Naive thymus-derived CD8-positive, alpha-beta T cell (primary cell): ENCODE measurements at regions not wholly inside any gene's neighbourhood (a gene's known extent, or its start where the extent isn't known, plus 50 kb on each side); places are given as distances from the start of the nearest gene placed in this dataset.

Source experiments
- ATAC-seq, 2 donors: fragments of 150-1000 bp; cut with Tn5 transposase in 1 of 2; sonication (Bioruptor Pico), chemical (Tn5 transposase) in 1 of 2; 1 replicate in 1 of 2; 2 replicates in 1 of 2; pipeline ENCODE4 v1.10.0; 2021; ENCODE audit warnings: mild to moderate bottlenecking in 2 of 2, moderate library complexity in 2 of 2
- POLR2A ChIA-PET: fragments of 350-600 bp; sonication (Branson Sonifier 250); formaldehyde crosslinking; loops from one replicate; lab custom pipeline; 2021; ENCODE audit warnings: antibody characterized with exemption; lab: Charles Lee
- DNase-seq, 10 donors: peaks; one replicate each; pipeline versions ENCODE4 v3.0.0 to v3.0.0-alpha.2; 2020 to 2022
- H3K27ac Mint-ChIP-seq, 10 donors: one replicate each; pipeline ENCODE4 v1.8.0; 2020 to 2022; ENCODE audit warnings: mild to moderate bottlenecking in 10 of 10, mixed read lengths in 10 of 10, moderate library complexity in 4 of 10, inconsistent platforms in 1 of 10
- H3K27me3 Mint-ChIP-seq, 5 donors: one replicate each; pipeline ENCODE4 v1.8.0; 2021 to 2022; ENCODE audit warnings: mixed read lengths in 5 of 5
- H3K36me3 Mint-ChIP-seq, 3 donors: one replicate each; pipeline ENCODE4 v1.8.0; 2020 to 2022; ENCODE audit warnings: mixed read lengths in 3 of 3, mild to moderate bottlenecking in 2 of 3, inconsistent platforms in 1 of 3
- H3K4me1 Mint-ChIP-seq, 4 donors: one replicate each; pipeline ENCODE4 v1.8.0; 2021 to 2022; ENCODE audit warnings: mixed read lengths in 4 of 4
- H3K4me3 Mint-ChIP-seq, 10 donors: one replicate each; pipeline ENCODE4 v1.8.0; 2020 to 2022; ENCODE audit warnings: mild to moderate bottlenecking in 10 of 10, mixed read lengths in 10 of 10, moderate library complexity in 6 of 10, inconsistent platforms in 1 of 10
- H3K9me3 Mint-ChIP-seq, 9 donors: one replicate each; pipeline ENCODE4 v1.8.0; 2020 to 2022; ENCODE audit warnings: mixed read lengths in 9 of 9, mild to moderate bottlenecking in 3 of 9, inconsistent platforms in 1 of 9, moderate library complexity in 1 of 9

DNA sequence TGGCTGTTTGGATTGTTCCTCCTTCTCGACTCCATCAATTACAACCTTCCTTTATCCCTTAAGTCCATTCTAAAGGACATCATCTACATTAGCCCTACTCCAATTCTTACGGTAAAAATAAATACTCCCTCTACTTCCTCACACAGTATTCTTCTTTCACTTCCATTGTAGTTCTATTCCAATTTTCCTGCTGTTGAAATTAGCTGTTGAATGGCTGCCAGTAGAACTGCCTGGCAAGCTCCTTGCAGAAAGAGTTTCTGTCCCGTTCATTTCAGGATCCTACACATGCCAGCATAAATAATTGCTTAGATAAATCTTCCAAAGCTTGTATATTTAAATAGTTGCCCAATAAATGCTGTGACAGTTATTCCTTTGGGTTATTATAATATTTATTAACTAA, 459.3 kb upstream of the TRIB2 start:
- POLR2A ChIA-PET = interaction anchor here (1.7 kb wide), 1 partner anchor 459 kb away, joined by 3 read pairs; the partner anchor contains the start of gene TRIB2
- no peaks in the 10 kb centered on the region for H3K36me3 Mint-ChIP-seq
- DNase-seq (no peak), ATAC-seq (no peak)
- peaks cover 3 to 8% (median 5%) of the 10 kb centered on the region in 4 donors for H3K4me1 Mint-ChIP-seq
- H3K27me3 Mint-ChIP-seq = peaks cover 0 to 2% (median 0%) of the 10 kb centered on the region in 5 donors
- H3K27ac Mint-ChIP-seq = no peak overlapping the region
- peaks cover 0 to 2% (median 0%) of the 10 kb centered on the region in 9 donors for H3K9me3 Mint-ChIP-seq
- no peak overlapping the region for H3K4me3 Mint-ChIP-seq

DNA sequence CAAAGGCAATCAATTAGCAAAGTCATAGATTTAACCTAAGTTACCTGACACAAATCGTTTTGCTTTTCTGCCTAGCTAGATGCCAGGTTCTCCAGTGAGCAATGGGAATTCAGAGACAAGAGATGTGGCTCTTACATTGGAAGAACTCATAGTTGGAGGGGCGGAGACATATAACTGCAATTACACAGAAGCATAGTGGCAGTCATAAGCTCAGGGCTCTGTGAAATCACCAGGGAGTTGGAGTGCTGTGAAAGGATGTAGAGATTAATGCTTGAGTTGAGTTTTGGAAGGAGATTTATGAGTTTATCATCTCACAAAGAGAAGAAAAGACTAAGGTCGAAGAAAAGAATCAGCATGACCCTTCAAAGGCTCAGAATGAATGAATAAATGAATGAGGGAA, 457.2 kb upstream of the TRIB2 start:
- peaks cover 13 to 26% (median 20%) of the 10 kb centered on the region in 4 donors for H3K4me1 Mint-ChIP-seq
- no peak overlapping the region for H3K4me3 Mint-ChIP-seq
- peaks cover 0 to 2% (median 0%) of the 10 kb centered on the region in 5 donors for H3K27me3 Mint-ChIP-seq
- DNase-seq = no peak
- H3K9me3 Mint-ChIP-seq = peaks cover 0 to 2% (median 0%) of the 10 kb centered on the region in 9 donors
- H3K36me3 Mint-ChIP-seq = no peaks in the 10 kb centered on the region
- no peak overlapping the region for H3K27ac Mint-ChIP-seq
- ATAC-seq = no peak
- POLR2A ChIA-PET = no interaction called here

DNA sequence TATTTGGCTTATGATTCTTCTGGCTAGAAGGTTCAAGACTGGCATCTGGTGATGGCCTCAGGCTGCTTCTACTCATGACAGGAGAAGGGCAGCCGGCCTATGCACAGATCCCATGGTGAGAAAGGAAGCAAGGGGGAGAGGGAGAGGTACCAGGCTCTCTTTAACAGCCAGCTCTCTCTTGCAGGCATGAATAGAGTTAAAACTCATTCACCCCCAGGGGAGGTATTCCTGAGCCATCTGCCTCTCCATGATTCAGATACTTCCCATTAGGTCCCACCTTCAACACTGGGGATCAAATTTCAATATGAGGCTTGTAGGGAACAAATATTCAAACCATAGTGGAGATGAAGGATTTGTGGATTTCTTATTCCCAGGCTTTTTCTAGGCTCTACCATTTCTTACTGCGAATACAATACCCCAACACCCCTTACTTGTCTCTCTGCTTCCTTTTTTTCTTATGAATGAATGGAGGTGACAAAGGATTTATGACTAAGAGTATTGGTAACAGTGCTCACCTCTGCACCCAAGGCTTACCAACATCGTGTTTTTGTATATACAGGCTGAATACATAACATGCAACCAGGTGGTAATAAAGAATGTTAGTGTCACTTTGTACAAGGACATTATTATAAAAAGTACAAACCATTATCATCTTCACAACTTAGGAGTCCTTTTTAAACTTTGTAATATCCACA, 454.6 kb upstream of the TRIB2 start:
- DNase-seq = no peak
- peaks cover 13 to 33% (median 28%) of the 10 kb centered on the region in 4 donors for H3K4me1 Mint-ChIP-seq
- H3K36me3 Mint-ChIP-seq = no peaks in the 10 kb centered on the region
- POLR2A ChIA-PET = interaction anchor here (0.7 kb wide), 1 partner anchor 19 kb away, joined by 3 read pairs; no protein-coding TSS in a partner anchor
- peak overlapping the region in 6 of 10 donors; percentile 6 to 51 (median 43) for H3K27ac Mint-ChIP-seq
- H3K27me3 Mint-ChIP-seq = peaks cover 0 to 2% (median 0%) of the 10 kb centered on the region in 5 donors
- peaks cover 0 to 2% (median 0%) of the 10 kb centered on the region in 9 donors for H3K9me3 Mint-ChIP-seq
- H3K4me3 Mint-ChIP-seq = no peak overlapping the region
- ATAC-seq = no peak

DNA sequence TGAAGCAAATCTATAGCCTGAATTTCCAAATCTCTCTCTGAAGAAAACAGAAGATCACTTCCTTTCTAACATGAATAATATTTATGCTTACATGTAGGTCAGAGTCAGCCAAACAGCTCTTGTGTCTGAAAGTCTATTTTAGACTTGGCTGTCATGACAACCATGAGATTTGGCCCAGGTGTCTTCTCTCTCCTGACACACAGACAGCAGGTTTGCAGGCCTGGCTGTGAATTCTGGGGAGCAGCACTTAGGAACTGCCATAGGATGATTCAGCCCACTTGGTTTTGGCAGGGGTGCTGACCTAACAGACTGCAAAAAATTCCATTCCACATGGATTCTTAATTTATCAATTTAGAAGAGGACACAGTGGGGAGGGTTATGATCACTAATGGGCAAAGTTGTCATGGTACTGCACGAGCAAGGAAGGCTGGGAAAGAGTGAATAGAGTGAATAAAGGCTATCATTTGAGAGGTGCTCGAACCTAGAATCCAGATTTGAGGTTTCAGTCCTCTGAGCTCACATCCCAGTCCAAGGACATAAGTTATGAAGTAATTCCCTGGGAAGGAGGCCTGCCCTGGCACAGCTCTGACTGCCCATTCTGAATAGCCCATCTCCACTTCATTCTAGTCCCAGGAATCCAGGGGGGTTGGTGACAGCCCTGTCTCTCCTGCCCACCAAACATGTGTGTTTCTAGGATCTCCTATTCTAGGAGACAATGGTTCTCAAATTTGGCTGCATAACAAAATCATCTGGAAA, 453.9 kb upstream of the TRIB2 start:
- peak; percentile 25 to 38 for ATAC-seq
- POLR2A ChIA-PET = no interaction called here
- H3K27ac Mint-ChIP-seq = peak overlapping the region in 7 of 10 donors; percentile 3 to 46 (median 32)
- peak overlapping the region in 1 of 10 donors; percentile 11 for H3K4me3 Mint-ChIP-seq
- H3K4me1 Mint-ChIP-seq = peaks cover 13 to 33% (median 28%) of the 10 kb centered on the region in 4 donors
- H3K36me3 Mint-ChIP-seq = no peaks in the 10 kb centered on the region
- peaks cover 0 to 2% (median 0%) of the 10 kb centered on the region in 9 donors for H3K9me3 Mint-ChIP-seq
- DNase-seq = peak in 2 of 10 donors; percentile 1 to 24
- peaks cover 0 to 2% (median 0%) of the 10 kb centered on the region in 5 donors for H3K27me3 Mint-ChIP-seq

GRCh38 chr2:12263730-12264129, 453.0 kb upstream of the TRIB2 start:
- ATAC-seq (no peak), DNase-seq (no peak)
- peaks cover 13 to 33% (median 28%) of the 10 kb centered on the region in 4 donors for H3K4me1 Mint-ChIP-seq
- no peaks in the 10 kb centered on the region for H3K36me3 Mint-ChIP-seq
- H3K4me3 Mint-ChIP-seq = peak overlapping the region in 1 of 10 donors; percentile 3
- POLR2A ChIA-PET = no interaction called here
- peak overlapping the region in 7 of 10 donors; percentile 54 to 85 (median 75) for H3K27ac Mint-ChIP-seq
- peaks cover 0 to 2% (median 0%) of the 10 kb centered on the region in 5 donors for H3K27me3 Mint-ChIP-seq
- peaks cover 0 to 2% (median 0%) of the 10 kb centered on the region in 9 donors for H3K9me3 Mint-ChIP-seq

DNA sequence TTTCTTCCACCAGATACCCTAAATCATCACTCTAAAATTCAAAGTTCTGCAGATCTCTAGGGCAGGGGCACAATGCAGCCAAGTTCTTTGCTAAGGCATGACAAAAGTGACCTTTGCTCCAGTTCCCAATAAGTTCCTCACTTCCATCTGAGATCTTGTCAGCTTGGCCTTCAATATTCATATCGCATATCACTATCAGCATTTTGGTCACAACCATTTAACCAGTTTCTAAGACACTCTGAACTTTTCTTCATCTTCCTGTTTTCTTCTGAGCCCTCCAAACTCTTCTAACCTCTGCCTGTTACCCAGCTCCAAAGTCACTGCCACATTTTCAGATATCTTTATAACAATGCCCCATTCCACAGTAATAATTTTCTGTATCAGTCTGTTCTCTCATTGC, 452.6 kb upstream of the TRIB2 start:
- DNase-seq = no peak
- H3K27me3 Mint-ChIP-seq = peaks cover 0 to 2% (median 0%) of the 10 kb centered on the region in 5 donors
- peak overlapping the region in 9 of 10 donors; percentile 33 to 85 (median 75) for H3K27ac Mint-ChIP-seq

DNA sequence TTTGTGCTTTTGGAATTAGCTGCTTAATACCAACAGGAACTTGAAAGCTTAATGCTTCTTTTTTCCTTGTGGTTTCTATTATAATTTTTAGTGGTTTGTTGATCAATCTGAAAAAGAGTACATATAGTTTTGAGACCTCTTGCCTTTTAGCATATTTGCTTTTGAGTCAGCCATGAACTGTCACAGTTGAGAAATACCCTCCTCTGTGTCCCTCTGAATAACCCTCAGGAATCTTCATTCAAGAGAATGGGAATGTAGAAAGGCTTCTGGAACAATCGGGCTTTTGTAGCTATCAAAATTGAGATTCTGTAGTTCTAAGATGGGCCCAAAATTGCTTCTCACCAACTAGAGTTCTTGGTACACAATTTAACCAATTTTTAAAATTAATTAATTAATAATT, 451.1 kb upstream of the TRIB2 start:
- H3K27ac Mint-ChIP-seq = no peak overlapping the region
- no peaks in the 10 kb centered on the region for H3K27me3 Mint-ChIP-seq
- no peak overlapping the region for H3K4me3 Mint-ChIP-seq
- ATAC-seq (no peak), DNase-seq (no peak)
- peaks cover 11 to 33% (median 28%) of the 10 kb centered on the region in 4 donors for H3K4me1 Mint-ChIP-seq
- POLR2A ChIA-PET = no interaction called here
- H3K36me3 Mint-ChIP-seq = no peaks in the 10 kb centered on the region
- H3K9me3 Mint-ChIP-seq = peaks cover 0 to 2% (median 0%) of the 10 kb centered on the region in 9 donors

More for the DNA sequence above, 452.6 kb upstream of the TRIB2 start:
- H3K36me3 Mint-ChIP-seq = no peaks in the 10 kb centered on the region
- ATAC-seq = peak in 1 of 2 donors; percentile 27
- peak overlapping the region in 7 of 10 donors; percentile 1 to 35 (median 11) for H3K4me3 Mint-ChIP-seq
- POLR2A ChIA-PET = no interaction called here
- H3K4me1 Mint-ChIP-seq = peaks cover 13 to 33% (median 28%) of the 10 kb centered on the region in 4 donors
- peaks cover 0 to 2% (median 0%) of the 10 kb centered on the region in 9 donors for H3K9me3 Mint-ChIP-seq

- DNase-seq (no peak), ATAC-seq (no peak)
- Mint-ChIP-seq H3K27me3 (no peaks in the 10 kb centered on the region), H3K36me3 (no peaks in the 10 kb centered on the region), H3K9me3 (no peaks in the 10 kb centered on the region), H3K4me1 (peaks cover 16 to 43% (median 33%) of the 10 kb centered on the region in 4 donors), H3K4me3 (no peak overlapping the region), H3K27ac (no peak overlapping the region)
- POLR2A ChIA-PET = no interaction called here
Observed at GRCh38 chr2:12267042-12267441, 449.7 kb upstream of the TRIB2 start.

DNA sequence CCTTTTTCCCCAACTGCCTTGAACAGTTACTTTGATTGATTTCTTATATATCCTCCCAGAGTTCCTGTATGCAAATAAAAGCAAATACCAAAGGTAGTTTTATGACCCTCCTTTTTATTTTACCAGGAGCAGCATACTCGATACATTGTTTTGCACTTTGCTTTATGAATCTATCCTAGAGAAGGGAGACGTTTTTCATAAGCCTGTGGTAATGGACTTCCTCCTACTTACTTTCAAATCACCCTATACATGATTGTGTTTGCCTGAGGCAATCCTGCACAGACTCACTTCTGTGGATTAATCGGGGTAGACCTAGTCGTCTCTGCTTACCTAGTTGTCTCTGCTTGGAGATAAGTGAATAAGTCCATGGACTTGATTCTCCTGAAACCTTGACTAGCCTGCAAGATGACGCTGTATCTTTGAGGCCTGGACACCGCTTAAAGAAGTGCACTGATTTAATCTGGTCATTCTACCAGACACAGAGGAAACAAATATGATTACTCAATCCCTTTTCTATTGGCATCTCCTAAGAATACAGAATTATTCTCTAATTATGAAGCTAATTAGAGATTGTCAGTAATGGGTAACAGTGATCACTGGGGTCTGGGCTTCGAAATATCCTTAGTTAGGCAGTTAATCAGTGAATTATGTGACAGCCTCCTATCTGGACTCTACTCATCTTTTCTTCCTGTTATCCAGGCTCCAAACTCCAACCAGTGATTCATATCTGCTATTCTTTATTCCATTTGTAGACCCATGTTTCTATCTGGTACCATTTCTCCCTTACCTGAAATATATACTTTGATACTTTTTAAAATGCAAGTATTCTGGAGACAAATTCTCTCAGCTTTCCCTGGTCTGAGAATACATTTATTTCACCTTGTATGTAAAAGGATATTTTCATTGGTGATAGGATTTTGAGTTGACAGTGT, 447.4 kb upstream of the TRIB2 start:
- Mint-ChIP-seq H3K4me3 (no peak overlapping the region), H3K4me1 (peaks cover 8 to 24% (median 16%) of the 10 kb centered on the region in 4 donors), H3K9me3 (no peaks in the 10 kb centered on the region), H3K36me3 (no peaks in the 10 kb centered on the region), H3K27ac (no peak overlapping the region), H3K27me3 (no peaks in the 10 kb centered on the region)
- POLR2A ChIA-PET = no interaction called here
- no peak for DNase-seq
- ATAC-seq = no peak

DNA sequence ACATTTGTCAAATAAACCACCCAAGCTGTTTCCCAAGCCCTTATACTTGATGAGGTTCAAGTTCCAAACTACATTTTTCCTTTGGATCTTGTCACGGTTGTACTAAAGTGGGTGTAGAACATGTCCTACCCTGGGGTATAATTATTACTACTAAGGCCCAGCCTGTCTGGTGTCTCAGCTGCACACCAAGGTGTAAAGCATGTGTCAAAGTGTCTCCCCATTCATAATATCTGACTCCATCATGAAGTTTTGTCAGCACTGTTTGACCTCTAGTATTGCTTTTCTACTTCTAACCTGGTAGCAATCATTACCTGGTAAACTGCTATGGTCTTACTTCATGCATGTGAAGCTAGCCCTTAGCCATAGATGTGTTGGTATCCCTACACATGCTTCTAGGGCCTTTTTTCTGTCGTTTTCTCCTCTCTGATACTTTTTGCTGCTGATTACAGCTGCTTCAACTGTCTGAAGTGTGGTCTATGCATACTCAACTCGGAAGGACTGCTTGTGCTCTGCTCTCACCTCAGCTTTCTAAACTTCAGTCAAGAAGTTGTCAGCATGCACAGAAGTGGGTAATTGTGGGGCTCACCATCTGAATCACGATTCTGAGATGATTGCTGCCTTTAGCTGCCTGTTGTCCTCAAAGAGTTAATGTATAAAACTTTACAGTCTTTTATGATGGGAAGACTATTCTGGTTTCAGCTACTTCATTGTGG, 445.7 kb upstream of the TRIB2 start:
- Mint-ChIP-seq H3K36me3 (no peaks in the 10 kb centered on the region), H3K27me3 (no peaks in the 10 kb centered on the region), H3K9me3 (no peaks in the 10 kb centered on the region), H3K4me3 (peak overlapping the region; percentile 39 to 72 (median 60)), H3K4me1 (peaks cover 5 to 15% (median 6%) of the 10 kb centered on the region in 4 donors), H3K27ac (peak overlapping the region in 8 of 10 donors; percentile 17 to 87 (median 57))
- ATAC-seq = no peak
- POLR2A ChIA-PET = no interaction called here
- DNase-seq = no peak

GRCh38 chr2:12271589-12271984, 445.1 kb upstream of the TRIB2 start:
- POLR2A ChIA-PET = interaction anchor here (0.7 kb wide), 1 partner anchor 517 kb away, joined by 4 read pairs; no protein-coding TSS in a partner anchor
- peak overlapping the region in 7 of 10 donors; percentile 17 to 87 (median 60) for H3K27ac Mint-ChIP-seq
- no peaks in the 10 kb centered on the region for H3K36me3 Mint-ChIP-seq
- ATAC-seq = no peak
- H3K9me3 Mint-ChIP-seq = no peaks in the 10 kb centered on the region
- peaks cover 5 to 15% (median 6%) of the 10 kb centered on the region in 4 donors for H3K4me1 Mint-ChIP-seq
- H3K4me3 Mint-ChIP-seq = peak overlapping the region; percentile 39 to 72 (median 60)
- DNase-seq = no peak
- H3K27me3 Mint-ChIP-seq = no peaks in the 10 kb centered on the region
